ENCODE measurements at regions not wholly inside any gene's neighbourhood (a gene's known extent, or its start where the extent isn't known, plus 50 kb on each side); places are given as distances from the start of the nearest gene placed in this dataset.

- DNase-seq (ENCODE audit: low spot score): no peak
- no peak for TF ChIP-seq CTCF (IDR thresholded peaks at IDR 0.05)
- H3K27ac ChIP-seq: no peak overlapping the region
- no peak overlapping the region for H3K4me3 ChIP-seq
Measured at GRCh38 chr3:184465883-184466412, 86.1 kb downstream of the CHRD start.

- Histone ChIP-seq H3K27ac (no peak overlapping the region), H3K4me3 (no peak overlapping the region)
- no peak for DNase-seq (ENCODE audit: low spot score)
- TF ChIP-seq CTCF (IDR thresholded peaks at IDR 0.05): no peak
Measured at GRCh38 chr3:184466413-184466960, 86.6 kb downstream of the CHRD start.

GRCh38 chr3:184467171-184467570 is 87.3 kb downstream of the CHRD start:
- TF ChIP-seq CTCF (IDR thresholded peaks at IDR 0.05): no peak
- Histone ChIP-seq H3K4me3 (no peak overlapping the region), H3K27ac (no peak overlapping the region)
- no peak for DNase-seq (ENCODE audit: low spot score)

GRCh38 chr3:184470551-184470950 is 90.7 kb downstream of the CHRD start:
- DNase-seq (ENCODE audit: low spot score): no peak
- H3K27ac ChIP-seq: no peak overlapping the region

GRCh38 chr3:184471439-184471838 is 90.1 kb upstream of the EPHB3 start:
- Histone ChIP-seq H3K27ac (no peak overlapping the region), H3K4me3 (no peak overlapping the region)
- DNase-seq (ENCODE audit: low spot score): no peak
- TF ChIP-seq CTCF (IDR thresholded peaks at IDR 0.05): no peak

More at GRCh38 chr3:184470551-184470950, 90.7 kb downstream of the CHRD start:
- no peak for TF ChIP-seq CTCF (IDR thresholded peaks at IDR 0.05)
- H3K4me3 ChIP-seq: no peak overlapping the region

- no peak overlapping the region for H3K4me3 ChIP-seq
- H3K27ac ChIP-seq: peak overlapping the region in 1 of 2 donors; percentile 65
- DNase-seq (ENCODE audit: low spot score): no peak
- no peak for TF ChIP-seq CTCF (IDR thresholded peaks at IDR 0.05)
Measured at GRCh38 chr3:184472723-184473428, 88.7 kb upstream of the EPHB3 start.

GRCh38 chr3:184474897-184475296 is 86.7 kb upstream of the EPHB3 start:
- DNase-seq (ENCODE audit: low spot score): no peak
- no peak for TF ChIP-seq CTCF (IDR thresholded peaks at IDR 0.05)
- Histone ChIP-seq H3K4me3 (no peak overlapping the region), H3K27ac (no peak overlapping the region)
